GM19328 (cell line): ENCODE measurements at regions not wholly inside any gene's neighbourhood (a gene's known extent, or its start where the extent isn't known, plus 50 kb on each side); places are given as distances from the start of the nearest gene placed in this dataset.
A peak's percentile ranks its signal among the peaks of the same experiment; 100 is the strongest.

ENCODE experiments used
- ATAC-seq: cut with Tn5 transposase; IDR thresholded peaks from one replicate; pipeline ENCODE4 v1.9.1; 2021; ENCODE audit warnings: mild to moderate bottlenecking, moderate library complexity; ENCODE audit not compliant: unreplicated experiment

DNA sequence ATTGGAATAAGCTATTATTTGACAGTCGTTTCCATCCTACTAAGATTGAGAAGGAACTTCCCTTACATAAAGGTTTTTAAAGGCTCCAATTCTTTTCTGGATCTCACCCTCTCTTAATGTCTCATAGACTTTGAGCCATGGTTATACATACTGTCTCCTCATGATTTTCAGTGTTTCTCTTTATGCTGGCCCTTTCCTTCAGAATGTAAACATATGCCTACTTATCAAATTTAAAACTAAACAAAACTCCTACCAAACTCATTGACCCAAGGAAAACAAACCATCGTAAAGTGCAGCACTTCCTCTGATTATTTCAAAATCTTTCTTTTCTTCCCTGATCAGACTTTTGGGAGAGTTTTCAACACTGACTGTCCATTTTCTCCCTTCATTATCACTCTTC is 163.4 kb upstream of the DPYD start:
- no peak for ATAC-seq

- ATAC-seq, result no peak
These were observed 161.1 kb upstream of the DPYD start for GRCh38 chr1:98081944-98082343.

- no peak for ATAC-seq
These were observed 157.8 kb upstream of the DPYD start for GRCh38 chr1:98078596-98078995.

- no peak for ATAC-seq
These were observed 156.9 kb upstream of the DPYD start for GRCh38 chr1:98077691-98078090.

DNA sequence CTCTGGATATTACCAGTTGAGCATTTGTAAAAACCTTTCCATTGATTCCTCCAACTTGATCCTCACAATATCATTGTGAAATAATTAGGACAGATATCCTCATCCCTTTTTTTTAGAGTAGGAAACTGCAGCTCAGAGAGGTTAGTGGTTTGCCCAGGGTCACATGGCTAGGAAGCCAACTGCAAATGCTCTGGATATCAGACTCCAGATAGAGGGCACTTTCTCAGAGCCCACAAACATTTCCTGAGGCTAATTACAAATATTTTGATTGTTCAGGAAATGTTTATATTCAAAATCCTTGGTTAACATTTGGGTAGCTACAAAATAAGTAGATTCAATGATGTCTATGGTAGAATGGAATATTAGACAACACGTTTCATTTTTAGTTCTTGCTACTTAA is 154.8 kb upstream of the DPYD start:
- no peak for ATAC-seq

DNA sequence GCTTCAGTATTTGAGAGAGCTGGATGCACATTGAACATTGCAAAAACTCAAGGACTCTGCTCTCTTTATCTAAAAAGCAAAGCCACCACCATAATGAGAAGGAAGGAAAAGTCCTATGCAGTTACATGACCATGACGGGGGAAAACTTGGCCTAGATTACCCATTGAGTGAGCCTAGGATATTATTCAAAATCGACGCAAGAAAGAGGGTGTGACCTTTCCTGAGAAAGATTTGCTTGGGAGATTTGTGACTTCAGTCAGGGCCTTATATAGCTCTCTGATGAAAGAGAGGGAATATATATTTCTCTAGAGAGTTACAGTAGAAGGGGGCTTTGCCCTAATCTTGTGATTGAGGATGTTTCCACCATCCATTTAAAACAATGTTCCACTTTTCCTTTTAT is 153.0 kb upstream of the DPYD start:
- ATAC-seq, result no peak

- no peak for ATAC-seq
These were observed 152.3 kb upstream of the DPYD start for GRCh38 chr1:98073106-98073505.

- ATAC-seq, result no peak
These were observed 151.2 kb upstream of the DPYD start for GRCh38 chr1:98072047-98072446.

DNA sequence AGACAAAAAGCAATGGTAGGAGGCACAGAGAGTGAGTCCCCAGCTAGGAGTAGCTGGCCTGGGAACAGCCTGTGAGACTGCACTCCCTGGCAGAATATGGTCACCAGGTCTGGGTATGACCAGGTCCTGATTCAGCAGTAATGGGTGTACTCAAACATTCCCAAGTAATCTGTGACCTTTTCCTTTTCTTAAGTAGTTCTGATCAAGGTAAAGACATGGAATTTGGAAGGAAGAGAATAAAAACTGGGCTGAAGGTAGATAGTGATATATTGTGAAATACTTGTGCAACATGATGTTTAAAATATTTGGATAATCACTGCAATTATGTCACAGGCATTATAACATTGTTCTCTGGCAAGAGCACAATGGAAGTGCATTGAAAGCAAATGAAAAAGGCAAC is 147.2 kb upstream of the DPYD start:
- no peak for ATAC-seq

DNA sequence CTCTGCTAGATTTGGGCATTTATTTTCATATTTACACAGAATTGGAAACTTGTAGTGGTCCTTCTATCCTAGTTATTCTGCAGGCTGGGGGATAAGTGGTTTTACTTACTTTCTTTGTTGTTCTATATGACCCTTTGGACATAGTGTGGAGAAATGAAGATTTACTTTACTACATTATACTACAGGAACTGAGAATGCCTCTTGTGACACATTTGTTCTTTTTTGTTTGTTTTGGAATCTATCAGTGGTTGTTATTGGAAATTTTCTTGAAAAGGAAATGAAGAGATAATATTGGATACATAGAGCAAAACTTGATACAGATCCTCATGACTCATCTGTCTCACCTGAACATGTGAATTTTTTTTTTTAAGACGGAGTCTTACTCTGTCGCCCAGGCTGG is 146.1 kb upstream of the DPYD start:
- ATAC-seq, result no peak

GRCh38 chr1:98059620-98060019 is 138.8 kb upstream of the DPYD start:
- ATAC-seq, result no peak

DNA sequence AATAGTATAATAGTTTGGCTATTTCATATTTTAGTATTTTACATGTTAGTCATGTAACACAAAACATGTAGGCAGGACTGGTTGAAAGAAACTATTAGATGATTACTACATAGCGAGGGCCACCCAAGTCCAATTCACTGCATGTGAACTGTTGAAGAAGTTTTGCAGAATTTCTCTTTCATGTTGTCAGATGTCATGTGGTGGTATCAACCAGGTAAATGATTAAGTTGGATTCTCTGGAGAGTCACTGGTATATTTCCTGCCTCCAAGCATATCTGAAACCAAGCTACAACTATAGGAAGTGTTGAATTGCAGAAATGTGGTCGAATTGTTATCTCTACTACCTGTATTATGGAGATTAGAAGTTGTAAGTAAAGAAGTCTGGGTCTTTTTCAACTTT is 137.8 kb upstream of the DPYD start:
- no peak for ATAC-seq

DNA sequence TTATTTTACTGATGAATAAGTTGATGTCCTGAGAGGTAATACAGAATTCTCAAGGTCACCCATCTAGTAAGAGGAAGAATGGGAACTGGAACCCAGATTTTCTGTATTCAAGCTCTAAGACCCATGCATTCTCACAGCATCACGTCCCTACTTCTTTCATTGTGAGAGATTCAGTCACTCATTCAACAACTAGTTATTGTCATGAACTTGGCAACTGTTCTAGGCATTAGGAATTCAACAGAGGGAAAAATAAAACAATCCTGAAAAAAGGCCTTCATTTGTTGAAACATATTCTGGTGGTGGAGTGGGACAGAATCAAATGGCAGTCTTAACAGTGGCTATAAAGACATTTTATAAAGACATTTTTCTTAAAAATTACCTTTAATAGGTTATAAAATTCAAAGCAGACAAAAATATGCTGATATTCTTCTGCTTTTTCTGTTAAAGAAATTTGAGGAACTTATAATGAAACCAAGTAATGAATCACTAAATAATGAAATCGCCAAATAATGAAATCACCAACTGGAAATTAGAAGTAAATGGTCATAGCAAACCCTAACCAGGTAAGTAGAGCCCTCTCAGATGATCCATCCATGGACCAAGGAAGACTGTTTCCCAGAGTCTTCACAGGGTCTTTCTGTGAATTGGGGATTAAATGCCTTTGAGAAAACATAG is 136.5 kb upstream of the DPYD start:
- no peak for ATAC-seq

DNA sequence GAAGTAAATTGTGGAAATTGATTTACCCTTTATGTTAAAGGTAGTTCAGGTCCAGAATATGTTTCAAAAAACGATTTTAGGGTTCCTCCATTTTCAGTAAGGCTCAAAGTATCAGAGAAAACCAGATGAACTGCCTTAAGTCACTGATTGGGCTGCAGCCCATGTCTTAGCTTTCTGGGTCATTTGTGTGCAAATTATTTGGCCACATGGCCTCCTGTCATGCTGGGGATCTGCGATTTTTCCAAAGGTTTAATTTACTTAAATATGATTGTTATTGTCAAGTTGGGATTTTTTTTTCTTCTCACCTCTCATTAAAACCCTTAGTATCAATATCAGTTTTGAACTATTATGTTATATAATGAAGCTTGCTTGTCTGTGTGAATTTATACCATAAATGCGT is 135.9 kb upstream of the DPYD start:
- ATAC-seq, result no peak

- no peak for ATAC-seq
These were observed 134.6 kb upstream of the DPYD start for GRCh38 chr1:98055457-98055856.

DNA sequence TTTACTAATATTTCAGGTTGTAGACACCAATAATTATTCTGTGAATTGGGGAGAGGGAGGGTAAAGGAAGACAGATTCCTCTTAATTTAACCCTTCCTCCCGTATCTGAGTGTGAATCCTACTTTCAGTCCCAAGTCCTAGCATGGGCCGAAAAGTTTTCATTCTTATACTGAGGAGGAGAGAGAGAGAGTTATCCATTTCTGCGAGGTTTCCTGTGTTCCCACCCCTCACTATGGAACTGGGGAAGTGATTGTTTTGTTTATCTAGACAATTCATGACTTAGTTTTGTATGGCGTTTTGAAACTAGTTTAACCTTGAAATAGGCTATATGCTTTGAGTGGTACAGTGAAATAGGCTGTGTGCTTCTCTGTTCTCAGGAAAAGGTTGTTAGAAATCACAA is 134.0 kb upstream of the DPYD start:
- no peak for ATAC-seq

DNA sequence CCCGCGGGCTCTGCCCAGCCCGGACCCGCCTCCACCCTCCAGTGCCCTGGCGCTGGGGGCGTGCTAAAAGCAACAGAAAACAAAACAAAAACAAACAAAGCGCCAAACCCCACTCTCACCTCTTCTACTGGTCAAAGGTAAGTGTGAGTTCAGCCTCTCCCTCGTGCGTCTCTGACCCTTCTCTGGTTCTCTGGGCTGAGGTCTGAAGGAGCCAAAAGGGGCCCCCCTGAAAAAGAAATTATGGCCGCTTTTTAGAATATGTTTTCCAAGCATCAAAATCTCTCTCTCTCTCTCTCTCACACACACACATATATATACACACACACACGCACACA is 133.5 kb upstream of the DPYD start:
- no peak for ATAC-seq

GRCh38 chr1:98053471-98054366 is 132.9 kb upstream of the DPYD start:
- peak; percentile 94 for ATAC-seq

GRCh38 chr1:98051065-98051675 is 130.3 kb upstream of the DPYD start:
- peak; percentile 39 for ATAC-seq

DNA sequence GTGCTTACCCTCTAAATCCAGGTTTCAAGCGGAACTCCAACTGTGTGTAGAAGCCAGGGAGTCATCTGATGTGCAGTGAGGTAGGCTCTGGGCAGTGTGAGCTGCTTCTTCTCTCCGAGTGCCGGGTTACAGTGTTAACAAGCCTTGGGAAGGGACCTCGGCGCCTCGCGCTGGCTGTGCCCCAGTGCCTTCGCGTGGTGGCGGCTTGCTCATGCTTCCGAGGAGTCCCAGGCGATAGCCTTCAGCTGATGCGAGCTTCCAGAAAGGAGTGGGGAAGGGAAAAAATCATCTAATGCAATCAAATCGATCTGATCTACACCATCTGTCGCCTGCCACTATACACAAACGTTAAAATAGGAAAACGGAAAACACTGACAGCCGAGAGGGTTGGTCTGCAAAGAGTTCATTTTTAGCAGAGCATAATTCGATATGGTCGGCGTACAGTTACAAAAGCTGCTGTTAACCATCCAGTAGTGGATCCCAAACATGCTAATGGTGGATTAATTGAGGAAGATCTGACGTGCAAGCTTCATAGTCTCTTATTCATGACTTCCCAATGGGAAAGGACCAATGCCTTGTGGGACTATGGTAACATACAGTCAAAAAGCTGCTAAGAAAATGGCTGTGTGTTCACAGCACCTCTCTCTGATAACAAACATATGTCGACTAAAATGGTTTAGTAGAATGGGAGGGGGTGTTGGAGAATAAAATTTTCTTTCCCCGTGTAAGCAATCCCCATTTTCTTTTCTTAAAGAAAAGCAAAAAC is 128.7 kb upstream of the DPYD start:
- ATAC-seq, result no peak

- ATAC-seq, result no peak
These were observed 128.0 kb upstream of the DPYD start for GRCh38 chr1:98048751-98049325.
